ENCODE measurements at regions not wholly inside any gene's neighbourhood (a gene's known extent, or its start where the extent isn't known, plus 50 kb on each side); places are given as distances from the start of the nearest gene placed in this dataset.
"Not testable (repeated sequence)": the region's sequence is repeated elsewhere in the genome, so short reads cannot be mapped to it uniquely, and the experiment has no call there.

- no peak for DNase-seq (ENCODE audit: low read depth)
These were observed 249.6 kb upstream of the G2E3 start for GRCh38 chr14:30309405-30309804.

- no peak for DNase-seq (ENCODE audit: low read depth)
These were observed 246.7 kb upstream of the G2E3 start for GRCh38 chr14:30312214-30312613.

- no peak for DNase-seq (ENCODE audit: low read depth)
These were observed 241.2 kb upstream of the G2E3 start for GRCh38 chr14:30317729-30318128.

GRCh38 chr14:30322819-30323218 lies 236.1 kb upstream of the G2E3 start:
- DNase-seq (ENCODE audit: low read depth): no peak

GRCh38 chr14:30330033-30330432 lies 228.9 kb upstream of the G2E3 start:
- DNase-seq (ENCODE audit: low read depth): no peak

- no peak for DNase-seq (ENCODE audit: low read depth)
These were observed 228.5 kb upstream of the G2E3 start for GRCh38 chr14:30330445-30330844.

- no peak for DNase-seq (ENCODE audit: low read depth)
These were observed 227.9 kb upstream of the G2E3 start for GRCh38 chr14:30331030-30331429.

GRCh38 chr14:30332374-30332773 lies 226.6 kb upstream of the G2E3 start:
- no peak for DNase-seq (ENCODE audit: low read depth)

- no peak for DNase-seq (ENCODE audit: low read depth)
These were observed 225.0 kb upstream of the G2E3 start for GRCh38 chr14:30333934-30334333.

- DNase-seq (ENCODE audit: low read depth): no peak
These were observed 221.5 kb upstream of the G2E3 start for GRCh38 chr14:30337456-30337855.

GRCh38 chr14:30339311-30339901 lies 219.6 kb upstream of the G2E3 start:
- DNase-seq (ENCODE audit: low read depth): no peak

GRCh38 chr14:30340495-30340894 lies 218.5 kb upstream of the G2E3 start:
- no peak for DNase-seq (ENCODE audit: low read depth)

- no peak for DNase-seq (ENCODE audit: low read depth)
These were observed 213.4 kb upstream of the G2E3 start for GRCh38 chr14:30345511-30345910.

GRCh38 chr14:30348445-30348844 lies 210.5 kb upstream of the G2E3 start:
- no peak for DNase-seq (ENCODE audit: low read depth)

- DNase-seq (ENCODE audit: low read depth): no peak
These were observed 209.4 kb upstream of the G2E3 start for GRCh38 chr14:30349520-30349919.

GRCh38 chr14:30354439-30354838 lies 204.5 kb upstream of the G2E3 start:
- DNase-seq (ENCODE audit: low read depth): no peak

- no peak for DNase-seq (ENCODE audit: low read depth)
These were observed 203.5 kb upstream of the G2E3 start for GRCh38 chr14:30355431-30355913.

- DNase-seq (ENCODE audit: low read depth): no peak
These were observed 202.3 kb upstream of the G2E3 start for GRCh38 chr14:30356438-30357202.

GRCh38 chr14:30357791-30358190 lies 201.2 kb upstream of the G2E3 start:
- no peak for DNase-seq (ENCODE audit: low read depth)

GRCh38 chr14:30362369-30363218 lies 196.4 kb upstream of the G2E3 start:
- no peak for DNase-seq (ENCODE audit: low read depth)

GRCh38 chr14:30363219-30363880 lies 195.6 kb upstream of the G2E3 start:
- DNase-seq (ENCODE audit: low read depth): not testable (repeated sequence)

GRCh38 chr14:30369502-30370180 lies 189.3 kb upstream of the G2E3 start:
- no peak for DNase-seq (ENCODE audit: low read depth)

Data from fibroblast of the conjunctiva (primary cell).